HCT116 (cell line): ENCODE measurements at regions not wholly inside any gene's neighbourhood (a gene's known extent, or its start where the extent isn't known, plus 50 kb on each side); places are given as distances from the start of the nearest gene placed in this dataset.
A peak's percentile ranks its signal among the peaks of the same experiment; 100 is the strongest.

Experiments used
- ATAC-seq: fragments of 200-7000 bp; cut with Tn5 transposase; 2 replicates; pipeline ENCODE4 v1.9.1; 2020; ENCODE audit warnings: mild to moderate bottlenecking, moderate library complexity
- BruUV-seq: library from RNA; stranded (reverse); fragments of 400-500 nt; replicated peaks from 2 replicates; lab custom pipeline; 2021; lab: Mats Ljungman, UMichigan
- CTCF ChIA-PET: fragments of 300-600 bp; sonication (Branson Sonifier 250); formaldehyde crosslinking; loops from one replicate; lab custom pipeline; 2021; ENCODE audit warnings: antibody characterized with exemption; lab: Charles Lee
- POLR2A ChIA-PET: fragments of 300-600, 350-600 bp; sonication (Branson Sonifier 250); formaldehyde crosslinking; loops from one replicate; lab custom pipeline; 2021; ENCODE audit warnings: antibody characterized with exemption; lab: Charles Lee
- RAD21 ChIA-PET, 2 experiments: fragments of 300-600 bp; sonication (Branson Sonifier 250); formaldehyde crosslinking; loops; one replicate each; lab custom pipeline; 2023; ENCODE audit warnings: low total read pairs in 2 of 2; ENCODE audit not compliant: uncharacterized antibody in 2 of 2, unreplicated experiment in 2 of 2, low non-redundant PET in 1 of 2; lab: Charles Lee
- DNase-seq: peaks from one replicate; pipeline ENCODE4 v3.0.0-alpha.2; 2010; ENCODE audit warnings: low read depth, low spot score
- H2AFZ ChIP-seq: fragments of 200-600 bp; shearing (Covaris generic), sonication (generic); 2 replicates; pipeline ENCODE4 v1.6.1; 2017; ENCODE audit warnings: low read depth, mixed run types, mixed read lengths, antibody characterized with exemption, low read length; ENCODE audit not compliant: poor library complexity, severe bottlenecking
- H3K27ac ChIP-seq: 2 replicates; pipeline ENCODE4 v1.5.1; 2012; ENCODE audit warnings: low read depth, low read length
- H3K27me3 ChIP-seq: fragments of 200-600 bp; sonication (generic); 2 replicates; pipeline ENCODE4 v1.6.1; 2016; ENCODE audit warnings: mixed run types, low read length, mixed read lengths; ENCODE audit not compliant: insufficient read depth
- H3K36me3 ChIP-seq, 2 experiments: fragments of 200-500 bp in 1 of 2; fragments of 200-600 bp in 1 of 2; sonication (Bioruptor generic) in 1 of 2; sonication (generic) in 1 of 2; 2 replicates each; pipeline versions ENCODE4 v1.5.1 to v1.6.1; 2014 to 2016; ENCODE audit warnings: low read length in 2 of 2, inconsistent platforms in 1 of 2, mixed read lengths in 1 of 2, mixed run types in 1 of 2; ENCODE audit not compliant: insufficient read depth in 2 of 2, control insufficient read depth in 1 of 2
- H3K4me1 ChIP-seq, 2 experiments: fragments of 200-600 bp in 1 of 2; sonication (generic) in 1 of 2; 2 replicates each; pipeline versions ENCODE4 v1.5.1 to v1.6.1; 2012 to 2017; ENCODE audit warnings: low read length in 2 of 2, inconsistent platforms in 1 of 2, mild to moderate bottlenecking in 1 of 2, mixed read lengths in 1 of 2, mixed run types in 1 of 2, moderate library complexity in 1 of 2; ENCODE audit not compliant: insufficient read depth in 2 of 2, control insufficient read depth in 1 of 2
- H3K4me2 ChIP-seq: fragments of 200-600 bp; sonication (generic); 2 replicates; pipeline ENCODE4 v1.6.1; 2017; ENCODE audit warnings: mixed run types, low read length, mixed read lengths
- H3K4me3 ChIP-seq, 2 experiments: fragments of 200-600 bp in 1 of 2; sonication (generic) in 1 of 2; replicated peaks in 1 of 2; 2 replicates each; pipeline ENCODE4 v1.5.1; 2011 to 2016; ENCODE audit warnings: low read length in 2 of 2, control low read depth in 1 of 2, low read depth in 1 of 2, mild to moderate bottlenecking in 1 of 2, mixed read lengths in 1 of 2, mixed run types in 1 of 2
- H3K79me2 ChIP-seq: fragments of 200-600 bp; sonication (generic); 2 replicates; pipeline ENCODE4 v1.6.1; 2017; ENCODE audit warnings: mild to moderate bottlenecking, mixed run types, low read length, moderate library complexity, mixed read lengths; ENCODE audit not compliant: insufficient read depth
- H3K9ac ChIP-seq: fragments of 200-600 bp; sonication (generic); 2 replicates; pipeline ENCODE4 v1.6.1; 2016; ENCODE audit warnings: low read length, mixed read lengths
- H3K9me2 ChIP-seq: fragments of 200-600 bp; sonication (generic), shearing (Covaris generic); 2 replicates; pipeline ENCODE4 v1.6.1; 2017; ENCODE audit warnings: mixed run types, mild to moderate bottlenecking, moderate library complexity; ENCODE audit not compliant: insufficient read depth
- H3K9me3 ChIP-seq, 2 experiments: fragments of 200-500 bp in 1 of 2; fragments of 200-600 bp in 1 of 2; sonication (Bioruptor generic) in 1 of 2; sonication (generic) in 1 of 2; 2 replicates each; pipeline ENCODE4 v1.6.1; 2014 to 2017; ENCODE audit warnings: low read length in 2 of 2, mixed read lengths in 2 of 2, inconsistent platforms in 1 of 2, low read depth in 1 of 2, mild to moderate bottlenecking in 1 of 2, mixed run types in 1 of 2, moderate library complexity in 1 of 2; ENCODE audit not compliant: control insufficient read depth in 1 of 2, insufficient read depth in 1 of 2
- H4K20me1 ChIP-seq: fragments of 200-600 bp; sonication (generic), shearing (Covaris generic); 2 replicates; pipeline ENCODE4 v1.6.1; 2017; ENCODE audit warnings: mixed run types, mild to moderate bottlenecking, moderate library complexity; ENCODE audit not compliant: insufficient read depth
- ATF3 ChIP-seq: IDR thresholded peaks from 2 replicates; pipeline ENCODE4 v1.6.1; 2012
- CTCF ChIP-seq, 3 experiments: fragments of 200-600 bp in 1 of 3; sonication (generic) in 1 of 3; IDR thresholded peaks in 2 of 3; conservative IDR thresholded peaks in 1 of 3; 2 replicates each; pipeline ENCODE4 v1.5.1; 2012 to 2017; ENCODE audit warnings: low read depth in 2 of 3, low read length in 2 of 3, antibody characterized with exemption in 1 of 3, borderline replicate concordance in 1 of 3, control low read depth in 1 of 3, mild to moderate bottlenecking in 1 of 3, mixed read lengths in 1 of 3, mixed run types in 1 of 3, moderate library complexity in 1 of 3; ENCODE audit not compliant: insufficient read depth in 1 of 3
- ELF1 ChIP-seq: IDR thresholded peaks from 2 replicates; pipeline ENCODE4 v1.6.1; 2012; ENCODE audit warnings: low read depth, borderline replicate concordance
- EZH2 ChIP-seq: fragments of 200-600 bp; sonication (generic); IDR thresholded peaks from 2 replicates; pipeline ENCODE4 v1.6.1; 2017; ENCODE audit warnings: antibody characterized with exemption, mixed run types
- EZH2phosphoT487 ChIP-seq: fragments of 200-600 bp; IDR thresholded peaks from 2 replicates; pipeline ENCODE4 v1.6.1; 2018; ENCODE audit warnings: antibody characterized with exemption, borderline replicate concordance
- FOSL1 ChIP-seq: IDR thresholded peaks from 2 replicates; pipeline ENCODE4 v1.6.1; 2012; ENCODE audit warnings: low read depth
- REST ChIP-seq: IDR thresholded peaks from 2 replicates; pipeline ENCODE4 v1.6.1; 2012; ENCODE audit warnings: low read depth
- YY1 ChIP-seq: IDR thresholded peaks from 2 replicates; pipeline ENCODE4 v1.6.1; 2011; ENCODE audit warnings: low read length, low read depth, moderate library complexity, mild to moderate bottlenecking; ENCODE audit not compliant: insufficient replicate concordance; ENCODE audit errors: extremely low read depth
- intact Hi-C: fragments of 100-400 bp; cut with micrococcal nuclease; formaldehyde crosslinking; loops from 2 replicates; pipeline ENCODE4 v1.10.0; 2022

- no peak for TF ChIP-seq EZH2phosphoT487
- TF ChIP-seq EZH2, result no peak
- no peak for TF ChIP-seq REST
- no peak for TF ChIP-seq CTCF (IDR thresholded peaks at IDR 0.05 in 2 of 3, conservative IDR thresholded peaks at IDR 0.05 in 1 of 3; ENCODE audit: borderline replicate concordance in 1 of 3, insufficient read depth in 1 of 3, low read depth in 2 of 3, low read length in 2 of 3)
Observed at GRCh38 chr17:71914812-71915211, 206.0 kb upstream of the SOX9 start (continued).

- Histone ChIP-seq H3K27me3 (no peaks in the 10 kb centered on the region), H3K9ac (no peak overlapping the region), H3K4me1 (peaks cover 0 to 19% of the 10 kb centered on the region in 2 experiments; a peak in 2 of 4 replicates), H3K27ac (no peak overlapping the region), H4K20me1 (no peaks in the 10 kb centered on the region), H3K36me3 (no peaks in the 10 kb centered on the region), H3K4me2 (no peak overlapping the region), H3K4me3 (no peak overlapping the region), H3K79me2 (no peaks in the 10 kb centered on the region), H3K9me3 (no peaks in the 10 kb centered on the region), H3K9me2 (peaks cover 3% of the 10 kb centered on the region; the same call in 1 of the 2 replicates), H2AFZ (peak overlapping the region; percentile 33)
- TF ChIP-seq ELF1 (no peak), YY1 (no peak), FOSL1 (0 out of 2 replicates have a peak, but pooled peaks have one; percentile 16), ATF3 (no peak), REST (no peak)
- ChIA-PET RAD21 (no interaction called here), CTCF (no interaction called here), POLR2A (no interaction called here)
- BruUV-seq, result no TSS peak
- ATAC-seq, result no peak
- intact Hi-C loops, result no loop called here
- no peak for DNase-seq
Observed at GRCh38 chr17:71917715-71918114, 203.1 kb upstream of the SOX9 start.
